Naive thymus-derived CD8-positive, alpha-beta T cell (primary cell): ENCODE measurements at regions not wholly inside any gene's neighbourhood (a gene's known extent, or its start where the extent isn't known, plus 50 kb on each side); places are given as distances from the start of the nearest gene placed in this dataset.

Experiments used
- ATAC-seq, 2 donors: fragments of 150-1000 bp; cut with Tn5 transposase in 1 of 2; sonication (Bioruptor Pico), chemical (Tn5 transposase) in 1 of 2; 1 replicate in 1 of 2; 2 replicates in 1 of 2; pipeline ENCODE4 v1.10.0; 2021; ENCODE audit warnings: mild to moderate bottlenecking in 2 of 2, moderate library complexity in 2 of 2
- POLR2A ChIA-PET: fragments of 350-600 bp; sonication (Branson Sonifier 250); formaldehyde crosslinking; loops from one replicate; lab custom pipeline; 2021; ENCODE audit warnings: antibody characterized with exemption; lab: Charles Lee
- DNase-seq, 10 donors: peaks; one replicate each; pipeline versions ENCODE4 v3.0.0 to v3.0.0-alpha.2; 2020 to 2022
- H3K27ac Mint-ChIP-seq, 10 donors: one replicate each; pipeline ENCODE4 v1.8.0; 2020 to 2022; ENCODE audit warnings: mild to moderate bottlenecking in 10 of 10, mixed read lengths in 10 of 10, moderate library complexity in 4 of 10, inconsistent platforms in 1 of 10
- H3K27me3 Mint-ChIP-seq, 5 donors: one replicate each; pipeline ENCODE4 v1.8.0; 2021 to 2022; ENCODE audit warnings: mixed read lengths in 5 of 5
- H3K36me3 Mint-ChIP-seq, 3 donors: one replicate each; pipeline ENCODE4 v1.8.0; 2020 to 2022; ENCODE audit warnings: mixed read lengths in 3 of 3, mild to moderate bottlenecking in 2 of 3, inconsistent platforms in 1 of 3
- H3K4me1 Mint-ChIP-seq, 4 donors: one replicate each; pipeline ENCODE4 v1.8.0; 2021 to 2022; ENCODE audit warnings: mixed read lengths in 4 of 4
- H3K4me3 Mint-ChIP-seq, 10 donors: one replicate each; pipeline ENCODE4 v1.8.0; 2020 to 2022; ENCODE audit warnings: mild to moderate bottlenecking in 10 of 10, mixed read lengths in 10 of 10, moderate library complexity in 6 of 10, inconsistent platforms in 1 of 10
- H3K9me3 Mint-ChIP-seq, 9 donors: one replicate each; pipeline ENCODE4 v1.8.0; 2020 to 2022; ENCODE audit warnings: mixed read lengths in 9 of 9, mild to moderate bottlenecking in 3 of 9, inconsistent platforms in 1 of 9, moderate library complexity in 1 of 9

DNA sequence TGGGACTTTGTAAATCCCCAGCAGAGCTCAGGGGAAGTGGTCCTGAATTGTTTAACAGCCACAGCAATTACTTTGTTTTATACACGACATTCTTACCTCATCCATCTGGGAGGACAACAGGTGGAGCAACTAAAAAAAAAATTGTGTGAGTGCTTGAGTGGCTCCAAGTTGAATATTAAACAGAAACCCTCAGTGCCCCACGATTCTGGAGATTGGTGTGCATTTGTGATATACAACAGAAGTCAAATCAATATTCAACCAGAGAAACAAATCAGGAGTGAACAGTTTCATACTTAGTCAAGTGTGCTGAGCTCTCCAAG is 204.8 kb downstream of the HAPSTR1 start:
- POLR2A ChIA-PET, result no interaction called here
- H3K4me1 Mint-ChIP-seq, result no peaks in the 10 kb centered on the region
- no peak for ATAC-seq

DNA sequence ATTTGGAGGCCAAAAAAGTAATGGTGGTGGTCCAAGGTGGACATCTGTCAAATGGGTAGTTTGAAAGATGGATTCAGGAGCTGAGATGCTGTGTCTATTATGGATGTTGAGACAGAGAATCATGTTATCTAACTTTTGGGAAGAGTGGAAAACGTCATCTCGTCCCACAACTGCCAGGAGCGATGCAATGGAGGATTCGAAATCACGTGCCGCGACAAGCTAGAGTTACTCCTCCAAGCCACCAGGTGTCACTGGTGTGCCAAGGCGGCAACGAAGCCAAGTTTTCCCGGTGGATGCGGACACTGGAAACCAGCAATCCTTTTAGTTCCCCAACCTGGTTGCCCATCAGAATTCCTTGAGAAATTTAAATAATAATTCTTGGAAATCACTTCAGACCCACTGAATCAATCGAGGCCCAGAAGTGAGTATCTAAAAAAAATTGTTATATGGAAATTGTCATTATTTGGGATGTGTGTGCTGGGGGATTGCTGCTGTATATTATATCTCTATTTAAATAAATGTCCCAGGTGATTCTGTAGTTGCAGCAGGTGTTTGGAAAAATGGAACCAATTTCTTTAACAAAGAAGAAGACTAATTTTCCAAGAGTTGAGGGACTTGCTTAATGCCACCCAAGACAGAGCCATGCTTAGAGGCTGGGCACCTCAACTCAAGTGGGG is 206.1 kb downstream of the HAPSTR1 start:
- DNase-seq (no peak), ATAC-seq (no peak)
- POLR2A ChIA-PET, result no interaction called here
- H3K27ac Mint-ChIP-seq, result peak overlapping the region in 1 of 10 donors; percentile 48
- peaks cover 0 to 1% (median 1%) of the 10 kb centered on the region in 3 donors for H3K36me3 Mint-ChIP-seq
- H3K4me3 Mint-ChIP-seq, result no peak overlapping the region
- peaks cover 0 to 16% (median 2%) of the 10 kb centered on the region in 9 donors for H3K9me3 Mint-ChIP-seq
- H3K27me3 Mint-ChIP-seq, result peaks cover 3 to 22% (median 12%) of the 10 kb centered on the region in 5 donors
- H3K4me1 Mint-ChIP-seq, result no peaks in the 10 kb centered on the region

More for the DNA sequence above, 204.8 kb downstream of the HAPSTR1 start:
- Mint-ChIP-seq H3K27ac (peak overlapping the region in 1 of 10 donors; percentile 18), H3K27me3 (peaks cover 1 to 13% (median 3%) of the 10 kb centered on the region in 5 donors), H3K4me3 (no peak overlapping the region), H3K36me3 (no peaks in the 10 kb centered on the region), H3K9me3 (peaks cover 0 to 8% (median 0%) of the 10 kb centered on the region in 9 donors)
- no peak for DNase-seq

DNA sequence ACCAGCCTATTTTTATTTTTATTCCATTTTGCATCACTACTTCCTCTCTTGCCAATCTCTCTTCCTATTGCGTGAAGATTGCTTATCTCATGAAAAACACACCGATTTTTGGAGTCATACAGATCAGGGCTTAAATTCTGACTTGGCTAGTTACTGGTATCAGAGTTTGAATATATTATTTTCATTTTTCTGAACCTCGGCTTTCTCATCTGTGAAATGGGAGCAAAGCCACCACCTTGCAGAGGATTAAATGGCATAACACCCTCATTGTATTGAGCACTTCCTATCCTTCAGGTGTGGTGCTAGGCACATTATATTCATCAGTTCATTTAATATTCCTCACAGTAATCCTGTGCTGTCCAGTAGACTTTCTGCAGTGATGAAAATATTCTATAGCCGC is 208.8 kb downstream of the HAPSTR1 start:
- DNase-seq (no peak), ATAC-seq (no peak)
- Mint-ChIP-seq H3K36me3 (peaks cover 0 to 2% (median 1%) of the 10 kb centered on the region in 3 donors), H3K27me3 (peaks cover 6 to 34% (median 16%) of the 10 kb centered on the region in 5 donors), H3K27ac (peak overlapping the region in 1 of 10 donors; percentile 13), H3K9me3 (peaks cover 0 to 20% (median 3%) of the 10 kb centered on the region in 9 donors), H3K4me3 (no peak overlapping the region), H3K4me1 (no peaks in the 10 kb centered on the region)
- POLR2A ChIA-PET, result no interaction called here

DNA sequence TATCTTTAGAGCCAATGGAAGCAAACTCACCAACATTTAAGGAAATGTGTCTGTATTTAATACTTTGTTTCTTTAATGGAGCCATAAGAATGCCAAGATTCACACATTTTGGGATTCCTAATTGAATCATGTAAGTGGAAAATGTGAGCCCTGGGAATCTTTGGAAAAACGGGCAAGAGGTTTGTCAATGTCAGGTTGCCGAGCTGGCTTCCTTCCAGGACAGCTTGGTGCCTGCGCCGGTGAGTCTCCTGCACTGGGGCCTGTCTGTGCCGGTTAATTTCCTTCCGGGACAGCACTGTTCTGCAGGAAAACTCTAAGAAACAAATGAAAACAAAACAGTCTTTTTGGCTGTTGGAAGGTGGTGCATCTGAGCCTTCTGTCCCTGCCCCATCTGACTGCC is 210.6 kb downstream of the HAPSTR1 start:
- Mint-ChIP-seq H3K4me3 (no peak overlapping the region), H3K27me3 (peaks cover 5 to 39% (median 19%) of the 10 kb centered on the region in 5 donors)
- no peak for DNase-seq

DNA sequence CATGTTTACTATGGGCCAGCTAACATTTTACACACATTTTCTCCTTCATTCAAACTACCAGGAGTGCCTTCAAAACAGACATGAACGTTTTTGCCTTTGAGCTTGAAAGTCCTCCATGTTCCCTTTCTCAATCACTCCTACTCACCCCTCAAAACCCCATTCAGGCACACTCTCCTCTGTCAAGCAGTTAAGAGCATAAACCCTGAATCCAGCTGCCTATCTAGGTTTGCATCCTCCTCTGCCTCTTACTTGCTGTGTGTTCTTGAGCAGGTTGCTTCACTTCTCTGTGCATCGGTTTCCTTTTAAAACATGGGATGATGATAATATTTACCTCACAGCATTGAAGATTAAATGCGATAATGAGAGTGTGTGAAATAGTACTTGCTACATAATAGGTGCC is 215.3 kb downstream of the HAPSTR1 start:
- no peaks in the 10 kb centered on the region for H3K4me1 Mint-ChIP-seq
- ATAC-seq (no peak), DNase-seq (no peak)
- POLR2A ChIA-PET, result no interaction called here
- no peak overlapping the region for H3K27ac Mint-ChIP-seq
- H3K9me3 Mint-ChIP-seq, result peaks cover 0 to 12% (median 3%) of the 10 kb centered on the region in 9 donors
- H3K4me3 Mint-ChIP-seq, result no peak overlapping the region
- H3K27me3 Mint-ChIP-seq, result peaks cover 6 to 30% (median 14%) of the 10 kb centered on the region in 5 donors
- peaks cover 0 to 2% (median 0%) of the 10 kb centered on the region in 3 donors for H3K36me3 Mint-ChIP-seq

More for the DNA sequence above, 210.6 kb downstream of the HAPSTR1 start:
- no peak overlapping the region for H3K27ac Mint-ChIP-seq
- ATAC-seq, result no peak
- H3K9me3 Mint-ChIP-seq, result peaks cover 0 to 20% (median 4%) of the 10 kb centered on the region in 9 donors
- no peaks in the 10 kb centered on the region for H3K4me1 Mint-ChIP-seq
- H3K36me3 Mint-ChIP-seq, result peaks cover 0 to 2% (median 1%) of the 10 kb centered on the region in 3 donors
- POLR2A ChIA-PET, result no interaction called here

DNA sequence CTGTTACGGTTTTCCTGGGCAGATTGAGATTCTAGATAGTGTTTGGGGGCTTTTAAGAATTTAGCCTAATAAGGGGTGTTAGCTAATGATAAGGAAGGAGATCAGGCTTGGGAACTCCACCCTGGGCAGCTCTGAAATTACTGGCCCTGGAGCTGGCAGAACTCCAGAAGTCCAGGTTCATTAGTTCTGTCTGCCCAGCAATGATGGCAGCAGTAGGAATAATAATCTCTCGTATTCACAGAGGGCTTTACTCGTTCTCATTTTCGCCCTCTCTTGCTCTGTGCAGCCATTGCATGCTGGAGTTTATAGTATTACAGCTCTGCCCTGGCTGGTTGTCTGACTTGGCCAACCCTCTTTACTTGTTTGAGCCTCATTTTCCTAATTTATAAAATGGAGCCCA is 216.0 kb downstream of the HAPSTR1 start:
- ATAC-seq (no peak), DNase-seq (no peak)
- peaks cover 6 to 23% (median 12%) of the 10 kb centered on the region in 5 donors for H3K27me3 Mint-ChIP-seq
- peaks cover 0 to 2% (median 0%) of the 10 kb centered on the region in 3 donors for H3K36me3 Mint-ChIP-seq
- H3K4me1 Mint-ChIP-seq, result no peaks in the 10 kb centered on the region
- peaks cover 0 to 10% (median 2%) of the 10 kb centered on the region in 9 donors for H3K9me3 Mint-ChIP-seq
- H3K4me3 Mint-ChIP-seq, result no peak overlapping the region
- H3K27ac Mint-ChIP-seq, result no peak overlapping the region
- POLR2A ChIA-PET, result no interaction called here

DNA sequence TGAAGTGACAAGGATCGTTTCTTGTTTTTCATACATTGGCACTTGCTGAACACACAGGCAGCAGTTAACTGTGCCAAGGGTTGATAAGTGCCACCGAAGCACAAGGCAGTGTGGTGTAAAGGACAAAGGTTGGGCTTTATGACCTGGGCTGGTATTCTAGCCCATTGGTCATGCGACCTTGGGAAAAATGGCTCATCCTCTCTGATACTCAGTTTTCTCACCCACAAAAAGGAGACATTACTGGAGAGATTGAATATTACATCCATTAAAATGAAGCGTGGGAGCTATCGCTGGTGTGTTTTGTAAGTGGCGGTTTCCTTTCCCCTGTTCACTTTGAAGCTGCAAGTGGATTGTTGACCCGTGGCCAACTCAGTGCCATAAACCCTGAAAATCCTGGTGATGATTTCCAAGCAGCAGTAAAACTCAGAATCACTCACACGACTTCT is 216.9 kb downstream of the HAPSTR1 start:
- no peak overlapping the region for H3K4me3 Mint-ChIP-seq
- DNase-seq (no peak), ATAC-seq (no peak)
- H3K9me3 Mint-ChIP-seq, result peaks cover 0 to 10% (median 0%) of the 10 kb centered on the region in 9 donors
- H3K36me3 Mint-ChIP-seq, result no peaks in the 10 kb centered on the region
- H3K27ac Mint-ChIP-seq, result no peak overlapping the region
- peaks cover 3 to 19% (median 12%) of the 10 kb centered on the region in 5 donors for H3K27me3 Mint-ChIP-seq
- H3K4me1 Mint-ChIP-seq, result no peaks in the 10 kb centered on the region
- POLR2A ChIA-PET, result no interaction called here

DNA sequence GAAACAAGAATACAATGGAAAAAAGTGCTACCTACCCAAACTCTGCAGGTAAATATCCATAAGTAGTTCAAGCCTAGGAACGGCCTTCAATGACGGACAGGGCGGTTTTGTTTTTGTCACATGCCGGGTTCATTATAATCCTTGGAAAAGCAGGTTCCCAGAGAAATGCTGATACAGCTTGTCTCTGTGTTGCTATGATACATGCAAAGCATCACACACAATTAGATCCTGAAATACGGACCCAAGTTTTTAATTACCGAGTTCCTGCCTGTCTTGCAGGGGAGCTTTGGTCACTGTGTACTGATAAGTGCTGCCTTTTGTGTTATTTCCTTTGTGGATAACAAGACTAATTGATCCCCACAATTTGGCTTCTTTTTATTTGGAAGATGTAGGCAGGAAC is 217.4 kb downstream of the HAPSTR1 start:
- ATAC-seq, result no peak
- no peaks in the 10 kb centered on the region for H3K4me1 Mint-ChIP-seq
- H3K27ac Mint-ChIP-seq, result no peak overlapping the region
- no peak for DNase-seq
- no peak overlapping the region for H3K4me3 Mint-ChIP-seq
- H3K27me3 Mint-ChIP-seq, result peaks cover 3 to 19% (median 12%) of the 10 kb centered on the region in 5 donors
- H3K36me3 Mint-ChIP-seq, result no peaks in the 10 kb centered on the region
- peaks cover 0 to 11% (median 3%) of the 10 kb centered on the region in 9 donors for H3K9me3 Mint-ChIP-seq
- POLR2A ChIA-PET, result no interaction called here

DNA sequence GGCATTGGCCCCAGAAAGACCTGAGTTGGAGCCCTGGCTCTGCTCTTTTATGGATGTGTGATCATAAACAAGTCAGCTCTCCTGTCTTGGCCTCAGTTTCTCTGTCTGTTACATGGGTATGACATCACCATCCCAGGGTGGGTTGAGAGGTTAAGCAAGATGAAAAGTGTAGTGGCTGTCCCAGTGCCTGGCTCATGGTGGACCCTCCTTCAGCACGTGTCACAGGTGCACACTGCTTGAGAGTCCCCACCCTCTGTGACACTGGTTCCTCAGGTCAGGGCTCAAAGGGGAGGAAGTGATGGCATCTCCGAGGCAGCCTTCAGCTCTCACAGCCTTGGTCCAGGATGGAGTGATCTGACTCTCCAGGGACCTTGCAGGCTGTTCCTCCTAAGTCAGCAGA is 218.4 kb downstream of the HAPSTR1 start:
- H3K27me3 Mint-ChIP-seq, result peaks cover 3 to 13% (median 9%) of the 10 kb centered on the region in 5 donors
- H3K9me3 Mint-ChIP-seq, result peaks cover 0 to 17% (median 6%) of the 10 kb centered on the region in 9 donors
- H3K4me1 Mint-ChIP-seq, result no peaks in the 10 kb centered on the region
- no peak overlapping the region for H3K4me3 Mint-ChIP-seq
- DNase-seq (no peak), ATAC-seq (no peak)
- peaks cover 0 to under 1% (median 0%) of the 10 kb centered on the region in 3 donors for H3K36me3 Mint-ChIP-seq
- no peak overlapping the region for H3K27ac Mint-ChIP-seq
- POLR2A ChIA-PET, result no interaction called here

DNA sequence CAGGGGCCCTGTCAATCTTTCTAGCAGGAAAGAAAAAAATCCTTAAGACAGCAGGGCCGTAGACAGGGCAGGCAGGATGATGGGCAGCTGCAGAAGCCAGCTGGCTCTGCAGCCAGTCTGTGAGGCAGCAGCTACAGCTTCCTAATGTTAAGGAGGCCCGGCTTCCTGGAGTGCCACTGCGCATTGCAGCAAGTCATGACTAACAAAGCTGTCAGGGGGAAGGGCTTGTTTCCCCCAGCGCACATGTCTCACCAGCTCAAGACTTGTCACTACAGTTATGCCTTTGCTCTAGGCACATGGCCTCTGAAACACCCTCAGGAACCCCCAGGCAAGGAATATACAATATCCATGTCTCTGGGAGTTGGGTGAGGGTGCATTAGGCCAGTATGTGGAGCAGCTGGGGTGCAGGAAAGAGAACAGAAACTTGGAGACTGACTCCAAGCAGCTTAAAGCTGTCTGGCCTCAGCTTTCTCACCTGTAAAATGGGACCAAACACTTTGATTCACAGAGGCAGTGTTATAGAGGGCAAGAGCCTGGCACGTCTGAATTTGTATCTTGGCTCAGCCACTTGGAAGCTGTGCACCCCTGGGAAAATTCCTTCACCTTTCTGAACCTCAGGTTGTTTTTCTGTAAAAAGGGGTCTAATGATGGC is 220.0 kb downstream of the HAPSTR1 start:
- H3K27me3 Mint-ChIP-seq, result peaks cover 0 to 7% (median 3%) of the 10 kb centered on the region in 5 donors
- POLR2A ChIA-PET, result no interaction called here
- H3K36me3 Mint-ChIP-seq, result peaks cover 0 to 8% (median 0%) of the 10 kb centered on the region in 3 donors

DNA sequence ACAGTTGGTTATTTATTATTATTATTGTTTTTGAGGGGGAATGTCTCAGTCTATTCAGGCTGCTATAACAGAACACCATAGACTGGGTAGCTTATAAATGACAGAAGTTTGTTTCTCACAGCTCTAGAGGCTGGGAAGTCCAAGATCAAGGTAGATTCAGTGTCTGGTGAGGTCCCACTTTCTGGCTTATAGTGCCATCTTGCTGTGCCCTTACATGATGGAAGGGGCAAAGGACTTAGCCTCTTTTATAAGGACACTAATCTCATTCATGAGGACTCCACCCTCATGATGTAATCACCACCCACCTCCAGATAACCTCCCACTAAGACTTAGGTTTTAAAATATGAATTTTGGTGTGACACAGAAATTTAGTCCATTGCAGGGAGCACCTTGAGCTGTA is 224.6 kb downstream of the HAPSTR1 start:
- Mint-ChIP-seq H3K27me3 (peaks cover 0 to 9% (median 2%) of the 10 kb centered on the region in 5 donors), H3K4me1 (no peaks in the 10 kb centered on the region), H3K9me3 (peaks cover 9 to 63% (median 25%) of the 10 kb centered on the region in 9 donors), H3K4me3 (no peak overlapping the region), H3K36me3 (peaks cover 0 to 19% (median 0%) of the 10 kb centered on the region in 3 donors), H3K27ac (no peak overlapping the region)
- ATAC-seq (no peak), DNase-seq (no peak)
- POLR2A ChIA-PET, result no interaction called here

More for the DNA sequence above, 220.0 kb downstream of the HAPSTR1 start:
- H3K27ac Mint-ChIP-seq, result no peak overlapping the region
- no peak for ATAC-seq
- no peak overlapping the region for H3K4me3 Mint-ChIP-seq
- no peaks in the 10 kb centered on the region for H3K4me1 Mint-ChIP-seq
- no peak for DNase-seq
- H3K9me3 Mint-ChIP-seq, result peaks cover 2 to 32% (median 11%) of the 10 kb centered on the region in 9 donors

DNA sequence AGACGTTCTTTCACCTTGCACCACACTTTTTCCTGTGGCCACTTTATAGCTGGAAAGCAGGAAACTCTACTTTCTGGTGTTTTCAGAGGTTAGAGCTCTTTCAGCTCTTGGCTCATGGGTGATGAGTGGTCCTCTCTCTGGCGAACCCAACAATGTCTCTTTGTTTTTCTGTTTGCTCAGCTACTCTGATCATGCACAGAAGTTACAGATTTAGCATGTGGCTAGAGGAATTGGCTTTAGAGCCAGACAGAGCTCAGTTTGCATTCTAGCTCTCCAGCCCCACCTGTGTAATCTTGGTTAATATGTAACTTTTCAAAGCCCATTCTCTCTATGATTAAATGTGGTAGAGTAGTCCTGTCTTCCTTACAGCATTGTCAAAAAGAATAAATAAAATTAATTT is 225.2 kb downstream of the HAPSTR1 start:
- Mint-ChIP-seq H3K27me3 (peaks cover 0 to 15% (median 4%) of the 10 kb centered on the region in 5 donors), H3K36me3 (peaks cover 0 to 22% (median 0%) of the 10 kb centered on the region in 3 donors), H3K9me3 (peaks cover 9 to 65% (median 25%) of the 10 kb centered on the region in 9 donors), H3K27ac (peak overlapping the region in 1 of 10 donors; percentile 49), H3K4me3 (no peak overlapping the region), H3K4me1 (no peaks in the 10 kb centered on the region)
- no peak for ATAC-seq
- DNase-seq, result no peak
- POLR2A ChIA-PET, result no interaction called here

DNA sequence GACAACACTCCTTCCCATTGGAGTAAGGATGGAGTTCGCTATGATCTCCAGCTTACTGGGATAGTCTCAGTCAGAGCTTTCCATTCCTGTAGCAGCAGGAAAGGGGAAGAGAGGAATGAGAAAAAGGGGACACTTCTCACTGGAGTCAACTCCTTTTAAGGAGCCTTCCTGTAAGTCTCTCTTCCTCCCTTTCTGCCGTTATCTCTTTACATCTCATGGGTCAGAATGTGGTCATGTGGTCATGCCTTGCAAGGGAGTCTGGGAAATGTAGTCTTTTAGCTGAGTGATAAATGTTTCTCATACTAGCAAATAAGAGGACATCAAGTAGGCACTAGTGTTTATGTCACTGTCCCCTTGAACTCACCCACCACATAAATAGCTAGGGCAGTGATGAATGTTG is 227.3 kb downstream of the HAPSTR1 start:
- POLR2A ChIA-PET, result no interaction called here

More for the DNA sequence above, 227.3 kb downstream of the HAPSTR1 start:
- DNase-seq (no peak), ATAC-seq (no peak)
- Mint-ChIP-seq H3K36me3 (peaks cover 0 to 22% (median 0%) of the 10 kb centered on the region in 3 donors), H3K9me3 (peaks cover 9 to 59% (median 26%) of the 10 kb centered on the region in 9 donors), H3K27ac (no peak overlapping the region), H3K4me3 (no peak overlapping the region), H3K4me1 (no peaks in the 10 kb centered on the region), H3K27me3 (peaks cover 2 to 24% (median 5%) of the 10 kb centered on the region in 5 donors)
